Endothelial cell of umbilical vein (primary cell): ENCODE measurements at regions not wholly inside any gene's neighbourhood (a gene's known extent, or its start where the extent isn't known, plus 50 kb on each side); places are given as distances from the start of the nearest gene placed in this dataset.

Experiments used
- BruUV-seq: library from RNA; stranded (reverse); fragments of 400-500 nt; replicated peaks from 2 replicates; lab custom pipeline; 2021; lab: Mats Ljungman, UMichigan
- CTCF ChIA-PET: fragments of 300-600, 350-600 bp; sonication (Branson Sonifier 250); formaldehyde crosslinking; loops from one replicate; lab custom pipeline; 2021; ENCODE audit warnings: antibody characterized with exemption, inconsistent platforms; lab: Charles Lee
- POLR2A ChIA-PET: fragments of 300-600, 350-600 bp; sonication (Branson Sonifier 250); formaldehyde crosslinking; loops from one replicate; lab custom pipeline; 2021; ENCODE audit warnings: antibody characterized with exemption, inconsistent platforms; lab: Charles Lee
- DNase-seq: peaks from one replicate; pipeline ENCODE4 v3.0.0-alpha.2; 2011; ENCODE audit warnings: low read depth, low spot score
- FAIRE-seq: peaks from 2 replicates; lab custom pipeline; 2011; peaks lifted over from hg19 to GRCh38; lab: Jason Lieb, UNC
- H2AFZ ChIP-seq: 2 replicates; pipeline ENCODE4 v1.6.0; 2012; ENCODE audit warnings: low read depth, low read length, control low read depth, inconsistent platforms
- H3K27ac ChIP-seq: 2 replicates; pipeline ENCODE4 v1.5.1; 2011; ENCODE audit warnings: low read depth, mild to moderate bottlenecking, control low read depth, low read length, moderate library complexity; ENCODE audit not compliant: insufficient read depth
- H3K27me3 ChIP-seq, 2 experiments: 2 replicates each; pipeline versions ENCODE4 v1.6.0 to v1.6.1; 2011; ENCODE audit warnings: low read length in 2 of 2, mixed read lengths in 1 of 2; ENCODE audit not compliant: control insufficient read depth in 2 of 2, insufficient read depth in 2 of 2
- H3K36me3 ChIP-seq, 2 experiments: 2 replicates in 1 of 2; 3 replicates in 1 of 2; pipeline ENCODE4 v1.5.1; 2011; ENCODE audit warnings: low read length in 2 of 2, mild to moderate bottlenecking in 1 of 2, moderate library complexity in 1 of 2; ENCODE audit not compliant: control insufficient read depth in 2 of 2, insufficient read depth in 2 of 2; ENCODE audit errors: extremely low read depth in 1 of 2
- H3K4me1 ChIP-seq: 3 replicates; pipeline ENCODE4 v1.5.1; 2011; ENCODE audit warnings: mild to moderate bottlenecking, low read length; ENCODE audit not compliant: control insufficient read depth, insufficient read depth; ENCODE audit errors: extremely low read depth
- H3K4me2 ChIP-seq: 2 replicates; pipeline ENCODE4 v1.6.1; 2011; ENCODE audit warnings: low read length, control low read depth, mixed read lengths; ENCODE audit not compliant: insufficient read depth
- H3K4me3 ChIP-seq, 3 experiments: fragments of 200-600 bp in 1 of 3; sonication (generic), shearing (Covaris generic) in 1 of 3; replicated peaks in 1 of 3; 2 replicates each; pipeline ENCODE4 v1.5.1; 2011 to 2016; ENCODE audit warnings: control low read depth in 3 of 3, low read length in 3 of 3, mild to moderate bottlenecking in 2 of 3, inconsistent platforms in 1 of 3, low read depth in 1 of 3, moderate library complexity in 1 of 3; ENCODE audit not compliant: insufficient read depth in 1 of 3
- H3K79me2 ChIP-seq: 2 replicates; pipeline ENCODE4 v1.6.0; 2012; ENCODE audit warnings: low read length, inconsistent platforms; ENCODE audit not compliant: control insufficient read depth, insufficient read depth
- H3K9ac ChIP-seq: replicated peaks from 2 replicates; pipeline ENCODE3; 2011; ENCODE audit warnings: low read length, control low read depth; ENCODE audit not compliant: insufficient read depth; ENCODE audit errors: extremely low read depth
- H3K9me1 ChIP-seq: replicated peaks from 3 replicates; pipeline ENCODE4 v1.6.0; 2011; ENCODE audit warnings: mild to moderate bottlenecking, low read length; ENCODE audit not compliant: control insufficient read depth, insufficient read depth; ENCODE audit errors: extremely low read depth
- H3K9me3 ChIP-seq: replicated peaks from 2 replicates; pipeline ENCODE4 v1.5.1; 2012; ENCODE audit warnings: low read length, inconsistent platforms; ENCODE audit not compliant: control insufficient read depth, insufficient read depth
- H4K20me1 ChIP-seq: replicated peaks from 2 replicates; pipeline ENCODE3; 2011; ENCODE audit warnings: mild to moderate bottlenecking, low read length; ENCODE audit not compliant: control insufficient read depth, insufficient read depth; ENCODE audit errors: extremely low read depth
- CTCF ChIP-seq, 2 donors: IDR thresholded peaks; 1 replicate in 1 of 2; 2 replicates in 1 of 2; pipeline ENCODE4 v1.5.1; 2011; ENCODE audit warnings: low read length in 2 of 2, mild to moderate bottlenecking in 2 of 2, moderate library complexity in 2 of 2, control low read depth in 1 of 2, inconsistent platforms in 1 of 2, low read depth in 1 of 2; ENCODE audit not compliant: insufficient read depth in 1 of 2; ENCODE audit errors: extremely low read depth in 1 of 2
- EZH2 ChIP-seq: IDR thresholded peaks from 2 replicates; pipeline ENCODE4 v1.6.1; 2012; ENCODE audit warnings: borderline replicate concordance, low read depth, mild to moderate bottlenecking, moderate library complexity, low read length, inconsistent platforms; ENCODE audit not compliant: severe bottlenecking
- FOS ChIP-seq: IDR thresholded peaks from 2 replicates; pipeline ENCODE4 v1.6.1; 2011; ENCODE audit warnings: mild to moderate bottlenecking, low read length, moderate library complexity, borderline replicate concordance; ENCODE audit not compliant: insufficient read depth
- GATA2 ChIP-seq: IDR thresholded peaks from 2 replicates; pipeline ENCODE4 v1.7.0; 2011; ENCODE audit warnings: low read depth, mild to moderate bottlenecking, moderate library complexity, mixed read lengths, low read length; ENCODE audit not compliant: insufficient read length, insufficient read depth
- JUN ChIP-seq: IDR thresholded peaks from 2 replicates; pipeline ENCODE4 v1.6.1; 2011; ENCODE audit warnings: borderline replicate concordance, low read depth; ENCODE audit not compliant: insufficient read length, insufficient read depth
- MAX ChIP-seq: IDR thresholded peaks from 2 replicates; pipeline ENCODE4 v1.6.1; 2011; ENCODE audit not compliant: insufficient read depth, insufficient read length
- MYC ChIP-seq: IDR thresholded peaks from one replicate; pipeline ENCODE4 v1.6.1; 2011; ENCODE audit warnings: mild to moderate bottlenecking, low read depth, low read length
- POLR2A ChIP-seq: IDR thresholded peaks from 2 replicates; pipeline ENCODE4 v1.6.1; 2012; ENCODE audit warnings: low read depth, mild to moderate bottlenecking, control low read depth, low read length
- POLR2AphosphoS5 ChIP-seq: IDR thresholded peaks from 2 replicates; pipeline ENCODE4 v1.6.1; 2012; ENCODE audit warnings: low read depth, mild to moderate bottlenecking, control low read depth, low read length, moderate library complexity; ENCODE audit not compliant: insufficient read depth
- dilution Hi-C: fragments of 300-500 bp; cut with MboI; formaldehyde crosslinking; loops from one replicate; pipeline ENCODE4 v1.15.0; 2019; ENCODE audit warnings: low sequenced_read_pairs; ENCODE audit not compliant: extremely low pct_ligation_motif_present
- intact Hi-C: fragments of 100-400 bp; cut with micrococcal nuclease; formaldehyde crosslinking; loops from one replicate; pipeline ENCODE4 v1.10.0; 2022

GRCh38 chr16:8113843-8114242, 476.5 kb downstream of the TMEM114 start:
- DNase-seq = no peak
- no peaks in the 10 kb centered on the region for H3K9me1 ChIP-seq
- H3K79me2 ChIP-seq = no peaks in the 10 kb centered on the region
- H2AFZ ChIP-seq = no peak overlapping the region
- H3K9ac ChIP-seq = no peak overlapping the region
- no peaks in the 10 kb centered on the region for H3K27me3 ChIP-seq
- TF ChIP-seq EZH2 (no peak), MYC (no peak), CTCF (IDR thresholded peaks at IDR 0.05; ENCODE audit: extremely low read depth in 1 of 2, insufficient read depth in 1 of 2, low read depth in 1 of 2, low read length in 2 of 2) (no peak), POLR2A (no peak), MAX (no peak), FOS (no peak), JUN (no peak), GATA2 (no peak), POLR2AphosphoS5 (no peak)
- no TSS peak for BruUV-seq
- no peaks in the 10 kb centered on the region for H4K20me1 ChIP-seq
- ChIA-PET POLR2A (no interaction called here), CTCF (no interaction called here)
- H3K4me3 ChIP-seq = no peak overlapping the region
- no peak for FAIRE-seq
- no peak overlapping the region for H3K27ac ChIP-seq
- no peak overlapping the region for H3K4me2 ChIP-seq
- no peaks in the 10 kb centered on the region for H3K4me1 ChIP-seq
- dilution Hi-C loops = no loop called here
- H3K9me3 ChIP-seq = peaks cover 6% of the 10 kb centered on the region
- no peaks in the 10 kb centered on the region for H3K36me3 ChIP-seq
- intact Hi-C loops = no loop called here
